AG20443 (cell line): ENCODE measurements at regions not wholly inside any gene's neighbourhood (a gene's known extent, or its start where the extent isn't known, plus 50 kb on each side); places are given as distances from the start of the nearest gene placed in this dataset.
"Not testable (repeated sequence)": the region's sequence is repeated elsewhere in the genome, so short reads cannot be mapped to it uniquely, and the experiment has no call there.

Experiments
- DNase-seq: peaks from one replicate; pipeline ENCODE4 v3.0.0; 2012; ENCODE audit warnings: low spot score, mixed read lengths

DNA sequence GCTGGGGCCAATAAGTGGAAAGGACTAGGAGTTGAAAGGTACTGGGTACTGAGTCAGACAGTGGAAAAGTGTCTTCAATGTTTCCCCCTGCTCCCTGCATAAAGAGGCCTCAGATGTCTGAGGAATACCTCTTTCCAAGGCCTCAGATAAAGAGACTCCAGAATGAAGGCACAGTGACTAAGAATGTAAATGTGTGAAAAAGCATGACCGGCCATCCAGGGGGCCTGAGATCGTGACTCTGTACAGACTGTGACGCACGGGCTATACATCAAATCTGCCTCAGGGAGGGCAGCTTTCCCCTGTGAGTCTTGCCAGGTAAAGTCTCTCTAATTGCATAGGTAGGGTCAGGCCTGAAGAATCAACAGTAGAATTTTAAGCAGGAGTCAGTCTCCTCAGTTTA, 1690.5 kb downstream of the KCNT2 start:
- no peak for DNase-seq

- no peak for DNase-seq
Observed at GRCh38 chr1:194908643-194909042, 1699.6 kb downstream of the KCNT2 start.

DNA sequence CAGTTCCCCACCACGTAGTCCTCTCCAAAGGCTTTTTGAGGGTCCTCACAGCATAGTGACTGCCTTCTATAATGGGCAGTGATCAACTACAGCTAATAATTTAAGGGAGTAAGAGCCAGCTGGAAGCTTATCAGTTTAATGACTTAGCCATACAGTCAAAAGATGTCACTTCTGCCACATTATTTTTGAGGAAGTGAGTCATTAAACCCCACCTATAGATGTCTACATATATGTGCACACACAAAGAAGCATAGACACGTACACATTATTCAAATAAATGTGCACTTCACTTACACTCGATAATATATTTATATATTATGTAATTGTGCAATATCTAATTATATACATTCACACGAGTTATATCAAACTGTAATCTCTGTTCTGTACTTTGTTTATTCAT, 1704.7 kb downstream of the KCNT2 start:
- DNase-seq, result no peak

- no peak for DNase-seq
Observed at GRCh38 chr1:194889310-194889709, 1702.9 kb upstream of the B3GALT2 start.

GRCh38 chr1:194870860-194871259, 1684.4 kb upstream of the B3GALT2 start:
- DNase-seq, result no peak

- DNase-seq, result no peak
Observed at GRCh38 chr1:194866153-194866552, 1679.7 kb upstream of the B3GALT2 start.

- no peak for DNase-seq
Observed at GRCh38 chr1:194865383-194865782, 1679.0 kb upstream of the B3GALT2 start.

- DNase-seq, result no peak
Observed at GRCh38 chr1:194862129-194862528, 1675.7 kb upstream of the B3GALT2 start.

GRCh38 chr1:194860248-194861201, 1674.1 kb upstream of the B3GALT2 start:
- no peak for DNase-seq

- not testable (repeated sequence) for DNase-seq
Observed at GRCh38 chr1:194859481-194860154, 1673.2 kb upstream of the B3GALT2 start.

- DNase-seq, result not testable (repeated sequence)
Observed at GRCh38 chr1:194858811-194859480, 1672.5 kb upstream of the B3GALT2 start.

GRCh38 chr1:194857413-194857812, 1671.0 kb upstream of the B3GALT2 start:
- DNase-seq, result no peak

DNA sequence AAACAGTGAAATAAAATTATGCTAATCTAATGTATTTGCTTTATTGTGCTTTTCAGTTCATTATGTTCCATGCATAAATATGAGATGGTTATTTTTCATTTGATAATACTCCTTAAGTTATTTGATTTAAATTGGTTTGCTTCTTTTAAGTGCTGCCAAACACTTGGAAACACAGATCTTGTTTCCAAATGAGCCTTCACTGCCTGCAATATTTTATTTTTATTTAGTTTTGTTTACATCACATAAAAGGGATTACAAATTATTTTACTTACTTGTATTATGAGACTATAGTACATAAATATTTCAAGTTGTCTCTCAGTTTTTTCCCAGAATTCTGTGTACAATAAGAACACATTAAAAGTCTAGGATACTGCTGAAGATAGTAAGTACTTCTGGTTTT, 1662.4 kb upstream of the B3GALT2 start:
- no peak for DNase-seq

- no peak for DNase-seq
Observed at GRCh38 chr1:194846488-194846887, 1660.1 kb upstream of the B3GALT2 start.

GRCh38 chr1:194843077-194843476, 1656.7 kb upstream of the B3GALT2 start:
- DNase-seq, result no peak

DNA sequence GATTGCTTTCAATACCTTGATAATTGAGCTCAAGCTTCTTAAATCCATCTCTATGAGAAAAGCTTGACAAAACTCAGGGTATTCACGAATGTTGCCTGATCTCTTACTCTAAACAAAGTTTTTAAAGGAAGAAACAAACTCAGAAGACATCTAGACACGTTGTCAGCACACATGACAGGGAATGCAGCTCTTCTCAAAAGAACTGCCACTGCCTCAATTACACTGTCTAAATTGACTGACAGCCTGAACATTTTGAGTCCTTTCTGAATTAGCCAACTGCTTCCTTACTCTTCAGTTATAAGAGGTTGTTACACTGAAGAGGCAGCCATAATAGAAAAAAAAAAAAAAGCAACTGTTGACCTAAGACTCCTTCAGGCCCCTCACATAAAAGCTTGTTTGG, 1646.7 kb upstream of the B3GALT2 start:
- no peak for DNase-seq

DNA sequence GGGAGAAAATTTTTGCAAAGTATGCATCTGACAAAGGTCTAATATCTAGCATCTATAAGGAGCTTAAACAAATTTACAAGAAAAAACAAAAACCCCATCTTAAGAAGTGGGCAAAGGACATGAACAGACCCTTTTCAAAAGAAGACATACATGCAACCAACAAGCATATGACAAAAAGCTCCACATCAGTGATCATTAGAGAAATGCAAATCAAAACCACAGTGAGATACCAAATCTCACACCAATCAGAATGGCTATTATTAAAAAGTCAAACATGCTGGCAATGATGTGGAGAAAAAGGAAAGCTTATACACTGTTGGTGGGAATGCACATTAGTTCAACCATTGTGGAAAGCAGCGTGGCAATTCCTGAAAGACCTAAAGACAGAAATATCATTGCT, 1645.2 kb upstream of the B3GALT2 start:
- not testable (repeated sequence) for DNase-seq

- DNase-seq, result no peak
Observed at GRCh38 chr1:194830387-194830786, 1644.0 kb upstream of the B3GALT2 start.

GRCh38 chr1:194829492-194829891, 1643.1 kb upstream of the B3GALT2 start:
- no peak for DNase-seq

DNA sequence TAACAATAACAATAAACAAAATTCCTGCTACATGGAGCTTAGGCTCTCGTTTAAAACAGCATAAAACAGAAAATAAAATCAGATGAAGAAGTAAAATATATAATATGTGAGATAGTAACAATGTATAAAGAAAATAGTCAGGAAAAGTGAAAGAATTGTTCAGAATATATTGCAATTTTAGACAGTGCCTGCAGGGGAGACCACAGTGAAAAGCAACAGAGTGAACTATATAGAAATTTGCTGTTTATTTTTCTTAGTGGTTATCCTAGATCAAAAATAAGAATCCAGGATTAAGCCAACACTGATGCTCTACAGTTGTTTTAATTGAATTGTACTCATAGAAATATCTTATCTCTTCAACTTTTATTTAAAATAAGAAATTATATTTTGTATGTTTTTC, 1639.0 kb upstream of the B3GALT2 start:
- no peak for DNase-seq

- DNase-seq, result no peak
Observed at GRCh38 chr1:194821091-194821490, 1634.7 kb upstream of the B3GALT2 start.

DNA sequence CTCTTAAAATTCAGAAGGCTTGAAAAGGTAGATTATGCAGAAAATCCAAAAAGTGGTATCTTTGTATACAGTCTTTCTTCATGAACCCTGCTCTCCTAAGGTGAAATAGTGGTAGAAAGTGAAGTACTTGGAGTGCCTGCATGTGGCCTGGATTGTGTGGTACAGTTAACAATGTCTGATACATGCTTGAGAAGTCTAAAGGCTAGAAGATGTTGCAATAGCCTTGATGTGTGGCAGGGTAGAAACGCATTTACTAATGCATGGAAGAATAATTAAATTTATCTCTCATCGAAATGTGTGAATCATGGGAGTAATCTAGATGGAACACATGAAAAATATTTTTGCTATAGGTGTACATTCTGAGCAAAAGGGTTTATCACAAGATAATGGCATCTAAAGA, 1632.3 kb upstream of the B3GALT2 start:
- no peak for DNase-seq

GRCh38 chr1:194816859-194817258, 1630.4 kb upstream of the B3GALT2 start:
- no peak for DNase-seq
